ENCODE measurements at regions not wholly inside any gene's neighbourhood (a gene's known extent, or its start where the extent isn't known, plus 50 kb on each side); places are given as distances from the start of the nearest gene placed in this dataset.

DNA sequence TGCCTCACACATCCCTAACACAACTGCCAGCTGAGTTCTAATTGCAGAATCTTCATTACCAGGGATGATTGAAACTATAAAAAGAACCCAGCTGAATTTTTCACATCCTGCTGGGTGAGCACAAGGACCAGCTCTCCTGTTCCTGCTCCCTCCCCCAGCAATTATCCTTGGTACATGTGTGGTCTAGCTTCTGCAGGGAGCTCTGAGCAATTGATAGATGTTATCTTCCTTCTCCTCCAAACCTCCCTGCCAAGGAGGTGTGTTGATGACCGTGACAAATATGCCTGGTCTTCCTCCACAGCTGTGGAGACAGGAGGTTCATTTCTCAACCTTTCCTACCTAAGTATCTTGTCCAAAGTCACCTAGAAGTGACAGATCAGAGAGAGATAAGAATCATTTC lies 65.3 kb upstream of the MAN1A2 start:
- TF ChIP-seq, protein P1, sequence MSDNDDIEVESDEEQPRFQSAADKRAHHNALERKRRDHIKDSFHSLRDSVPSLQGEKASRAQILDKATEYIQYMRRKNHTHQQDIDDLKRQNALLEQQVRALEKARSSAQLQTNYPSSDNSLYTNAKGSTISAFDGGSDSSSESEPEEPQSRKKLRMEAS (CRISPR knock-in tag; IDR thresholded peaks at IDR 0.05), result no peak
- TF ChIP-seq CTCF (IDR thresholded peaks at IDR 0.05) (no peak), SMAD3 (CRISPR knock-in tag; IDR thresholded peaks at IDR 0.05; ENCODE audit: borderline replicate concordance) (no peak), ESRRA (CRISPR knock-in tag; IDR thresholded peaks at IDR 0.05; ENCODE audit: borderline replicate concordance) (no peak), RELA (CRISPR knock-in tag; IDR thresholded peaks at IDR 0.05; ENCODE audit: borderline replicate concordance) (no peak), CREB1 (CRISPR knock-in tag; IDR thresholded peaks at IDR 0.05) (no peak), NFE2L1 (CRISPR knock-in tag; IDR thresholded peaks at IDR 0.05) (no peak), TCF7 (CRISPR knock-in tag; IDR thresholded peaks at IDR 0.05; ENCODE audit: low read depth) (no peak), MYBL2 (CRISPR knock-in tag; IDR thresholded peaks at IDR 0.05) (no peak), FOXP4 (CRISPR knock-in tag; IDR thresholded peaks at IDR 0.05) (no peak), CREM (CRISPR knock-in tag; IDR thresholded peaks at IDR 0.05) (no peak), ZNF121 (CRISPR knock-in tag; IDR thresholded peaks at IDR 0.05) (no peak)
- TF ChIP-seq, protein P2, sequence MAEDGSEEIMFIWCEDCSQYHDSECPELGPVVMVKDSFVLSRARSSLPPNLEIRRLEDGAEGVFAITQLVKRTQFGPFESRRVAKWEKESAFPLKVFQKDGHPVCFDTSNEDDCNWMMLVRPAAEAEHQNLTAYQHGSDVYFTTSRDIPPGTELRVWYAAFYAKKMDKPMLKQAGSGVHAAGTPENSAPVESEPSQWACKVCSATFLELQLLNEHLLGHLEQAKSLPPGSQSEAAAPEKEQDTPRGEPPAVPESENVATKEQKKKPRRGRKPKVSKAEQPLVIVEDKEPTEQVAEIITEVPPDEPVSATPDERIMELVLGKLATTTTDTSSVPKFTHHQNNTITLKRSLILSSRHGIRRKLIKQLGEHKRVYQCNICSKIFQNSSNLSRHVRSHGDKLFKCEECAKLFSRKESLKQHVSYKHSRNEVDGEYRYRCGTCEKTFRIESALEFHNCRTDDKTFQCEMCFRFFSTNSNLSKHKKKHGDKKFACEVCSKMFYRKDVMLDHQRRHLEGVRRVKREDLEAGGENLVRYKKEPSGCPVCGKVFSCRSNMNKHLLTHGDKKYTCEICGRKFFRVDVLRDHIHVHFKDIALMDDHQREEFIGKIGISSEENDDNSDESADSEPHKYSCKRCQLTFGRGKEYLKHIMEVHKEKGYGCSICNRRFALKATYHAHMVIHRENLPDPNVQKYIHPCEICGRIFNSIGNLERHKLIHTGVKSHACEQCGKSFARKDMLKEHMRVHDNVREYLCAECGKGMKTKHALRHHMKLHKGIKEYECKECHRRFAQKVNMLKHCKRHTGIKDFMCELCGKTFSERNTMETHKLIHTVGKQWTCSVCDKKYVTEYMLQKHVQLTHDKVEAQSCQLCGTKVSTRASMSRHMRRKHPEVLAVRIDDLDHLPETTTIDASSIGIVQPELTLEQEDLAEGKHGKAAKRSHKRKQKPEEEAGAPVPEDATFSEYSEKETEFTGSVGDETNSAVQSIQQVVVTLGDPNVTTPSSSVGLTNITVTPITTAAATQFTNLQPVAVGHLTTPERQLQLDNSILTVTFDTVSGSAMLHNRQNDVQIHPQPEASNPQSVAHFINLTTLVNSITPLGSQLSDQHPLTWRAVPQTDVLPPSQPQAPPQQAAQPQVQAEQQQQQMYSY (CRISPR knock-in tag; IDR thresholded peaks at IDR 0.05), result no peak

Measured in WTC11 (cell line).